Suppressor macrophage treated with lipopolysaccharide for 1 hour (primary cell): ENCODE measurements at regions not wholly inside any gene's neighbourhood (a gene's known extent, or its start where the extent isn't known, plus 50 kb on each side); places are given as distances from the start of the nearest gene placed in this dataset.

ENCODE experiments used
- DNase-seq, 3 donors: peaks; one replicate each; pipeline ENCODE4 v3.0.0-alpha.2; 2020 to 2022

GRCh38 chr5:173744551-173744950, 128.1 kb upstream of the BOD1 start:
- DNase-seq: peak in 1 of 3 donors; percentile 15

GRCh38 chr5:173745123-173745522, 128.7 kb upstream of the BOD1 start:
- peak in 2 of 3 donors; percentile 34 to 40 for DNase-seq

GRCh38 chr5:173745557-173745956, 129.1 kb upstream of the BOD1 start:
- DNase-seq: peak; percentile 35 to 45 (median 36)

- peak in 1 of 3 donors; percentile 15 for DNase-seq
Observed at GRCh38 chr5:173746047-173746646, 129.7 kb upstream of the BOD1 start.

- no peak for DNase-seq
Observed at GRCh38 chr5:173747876-173748275, 131.4 kb upstream of the BOD1 start.

GRCh38 chr5:173750538-173751265, 134.3 kb upstream of the BOD1 start:
- DNase-seq: no peak

GRCh38 chr5:173751266-173751600, 134.8 kb upstream of the BOD1 start:
- DNase-seq: no peak

- no peak for DNase-seq
Observed at GRCh38 chr5:173752653-173753052, 135.5 kb upstream of the CPEB4 start.

- no peak for DNase-seq
Observed at GRCh38 chr5:173753307-173754168, 134.6 kb upstream of the CPEB4 start.

- DNase-seq: no peak
Observed at GRCh38 chr5:173755319-173755718, 132.8 kb upstream of the CPEB4 start.

- no peak for DNase-seq
Observed at GRCh38 chr5:173757403-173758209, 130.5 kb upstream of the CPEB4 start.

- DNase-seq: no peak
Observed at GRCh38 chr5:173758676-173759075, 129.5 kb upstream of the CPEB4 start.

- no peak for DNase-seq
Observed at GRCh38 chr5:173759691-173760090, 128.5 kb upstream of the CPEB4 start.

GRCh38 chr5:173760461-173761177, 127.5 kb upstream of the CPEB4 start:
- DNase-seq: no peak

- DNase-seq: no peak
Observed at GRCh38 chr5:173761178-173761513, 127.0 kb upstream of the CPEB4 start.

- DNase-seq: no peak
Observed at GRCh38 chr5:173762045-173762444, 126.1 kb upstream of the CPEB4 start.

- peak in 1 of 3 donors; percentile 24 for DNase-seq
Observed at GRCh38 chr5:173762930-173763329, 125.2 kb upstream of the CPEB4 start.

- no peak for DNase-seq
Observed at GRCh38 chr5:173763410-173763809, 124.7 kb upstream of the CPEB4 start.

GRCh38 chr5:173764332-173765028, 123.7 kb upstream of the CPEB4 start:
- peak; percentile 92 to 94 (median 93) for DNase-seq

- DNase-seq: no peak
Observed at GRCh38 chr5:173765029-173765644, 123.0 kb upstream of the CPEB4 start.

- DNase-seq: no peak
Observed at GRCh38 chr5:173765661-173766060, 122.5 kb upstream of the CPEB4 start.
